Esophagus squamous epithelium (tissue), 4 donors: ENCODE measurements at regions not wholly inside any gene's neighbourhood (a gene's known extent, or its start where the extent isn't known, plus 50 kb on each side); places are given as distances from the start of the nearest gene placed in this dataset.

Source experiments
- POLR2A ChIP-seq, 4 donors: fragments of 450-650 bp; IDR thresholded peaks; one replicate each; pipeline ENCODE4 v1.6.1; 2017; ENCODE audit warnings: antibody characterized with exemption in 4 of 4, mild to moderate bottlenecking in 4 of 4, moderate library complexity in 3 of 4
- TF ChIP-seq, protein P1 (sequence below), 6 experiments: fragments of 450-650 bp in 4 of 6; fragments of 200-600 bp in 2 of 6; sonication (generic) in 2 of 6; IDR thresholded peaks; one replicate each; pipeline ENCODE4 v1.5.1; 2016 to 2019; ENCODE audit warnings: antibody characterized with exemption in 6 of 6, mild to moderate bottlenecking in 4 of 6, moderate library complexity in 4 of 6

DNA sequence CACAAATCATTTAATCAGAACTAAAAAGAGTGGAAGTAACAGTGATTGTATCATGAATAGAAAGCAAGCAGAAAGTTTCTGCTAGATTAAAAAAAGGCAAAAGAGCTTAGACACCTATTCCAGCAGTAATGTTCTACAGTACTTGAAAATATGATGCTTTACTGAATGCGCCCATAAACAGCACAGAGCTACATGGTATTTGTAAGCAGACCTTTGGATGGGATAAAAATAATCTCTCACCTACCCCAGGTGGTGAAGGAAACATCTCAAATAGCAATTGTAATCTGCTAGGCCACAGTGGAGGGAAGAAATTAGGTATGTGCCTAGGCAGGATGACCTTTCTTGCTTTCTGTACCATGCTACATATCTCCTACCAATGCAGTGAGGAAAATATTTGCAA, 280.9 kb upstream of the PRKX start:
- TF ChIP-seq, protein P1, sequence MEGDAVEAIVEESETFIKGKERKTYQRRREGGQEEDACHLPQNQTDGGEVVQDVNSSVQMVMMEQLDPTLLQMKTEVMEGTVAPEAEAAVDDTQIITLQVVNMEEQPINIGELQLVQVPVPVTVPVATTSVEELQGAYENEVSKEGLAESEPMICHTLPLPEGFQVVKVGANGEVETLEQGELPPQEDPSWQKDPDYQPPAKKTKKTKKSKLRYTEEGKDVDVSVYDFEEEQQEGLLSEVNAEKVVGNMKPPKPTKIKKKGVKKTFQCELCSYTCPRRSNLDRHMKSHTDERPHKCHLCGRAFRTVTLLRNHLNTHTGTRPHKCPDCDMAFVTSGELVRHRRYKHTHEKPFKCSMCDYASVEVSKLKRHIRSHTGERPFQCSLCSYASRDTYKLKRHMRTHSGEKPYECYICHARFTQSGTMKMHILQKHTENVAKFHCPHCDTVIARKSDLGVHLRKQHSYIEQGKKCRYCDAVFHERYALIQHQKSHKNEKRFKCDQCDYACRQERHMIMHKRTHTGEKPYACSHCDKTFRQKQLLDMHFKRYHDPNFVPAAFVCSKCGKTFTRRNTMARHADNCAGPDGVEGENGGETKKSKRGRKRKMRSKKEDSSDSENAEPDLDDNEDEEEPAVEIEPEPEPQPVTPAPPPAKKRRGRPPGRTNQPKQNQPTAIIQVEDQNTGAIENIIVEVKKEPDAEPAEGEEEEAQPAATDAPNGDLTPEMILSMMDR (IDR thresholded peaks at IDR 0.05) = no peak
- no peak for TF ChIP-seq POLR2A (IDR thresholded peaks at IDR 0.05)
